Esophagus squamous epithelium (tissue), 5 donors: ENCODE measurements at regions not wholly inside any gene's neighbourhood (a gene's known extent, or its start where the extent isn't known, plus 50 kb on each side); places are given as distances from the start of the nearest gene placed in this dataset.

Experiments used
- DNase-seq: peaks from one replicate; lab custom pipeline; 2025; lab: John Stamatoyannopoulos, UW
- H3K27ac ChIP-seq, 4 donors: fragments of 200-600 bp; sonication (generic); one replicate each; pipeline ENCODE4 v1.5.1; 2016 to 2019; ENCODE audit warnings: mild to moderate bottlenecking in 1 of 4
- H3K27me3 ChIP-seq, 4 donors: fragments of 200-600 bp; sonication (generic); 1 replicate in 3 of 4; 2 replicates in 1 of 4; pipeline versions ENCODE4 v1.5.1 to v1.6.0; 2017 to 2021; ENCODE audit warnings: antibody characterized with exemption in 1 of 4
- H3K36me3 ChIP-seq, 3 donors: fragments of 200-600 bp; sonication (generic); one replicate each; pipeline ENCODE4 v1.5.1; 2016 to 2019
- H3K4me1 ChIP-seq, 3 donors: fragments of 200-600 bp; sonication (generic); one replicate each; pipeline ENCODE4 v1.5.1; 2017 to 2019
- H3K4me3 ChIP-seq, 4 donors: fragments of 200-600 bp; sonication (generic); 1 replicate in 3 of 4; 2 replicates in 1 of 4; pipeline ENCODE4 v1.5.1; 2016 to 2019; ENCODE audit warnings: mild to moderate bottlenecking in 2 of 4, moderate library complexity in 1 of 4
- H3K9me3 ChIP-seq, 3 donors: fragments of 200-600 bp; sonication (generic); one replicate each; pipeline ENCODE4 v1.5.1; 2016 to 2019
- POLR2A ChIP-seq, 4 donors: fragments of 450-650 bp; IDR thresholded peaks; one replicate each; pipeline ENCODE4 v1.6.1; 2017; ENCODE audit warnings: antibody characterized with exemption in 4 of 4, mild to moderate bottlenecking in 4 of 4, moderate library complexity in 3 of 4
- WGBS, 2 donors: methylation state at CpG; one replicate each; pipeline ENCODE4 v1.1.5; 2018; 5-methylcytosine and 5-hydroxymethylcytosine counted together
- intact Hi-C: fragments of 100-400 bp; cut with DNase I; formaldehyde crosslinking; loops from one replicate; pipeline ENCODE4 v1.15.0; 2022
- TF ChIP-seq, protein P1 (sequence below), 6 experiments: fragments of 450-650 bp in 4 of 6; fragments of 200-600 bp in 2 of 6; sonication (generic) in 2 of 6; IDR thresholded peaks; one replicate each; pipeline ENCODE4 v1.5.1; 2016 to 2019; ENCODE audit warnings: antibody characterized with exemption in 6 of 6, mild to moderate bottlenecking in 4 of 6, moderate library complexity in 4 of 6
- donor health status: DM: yes; HTN: yes; CAD: no.

DNA sequence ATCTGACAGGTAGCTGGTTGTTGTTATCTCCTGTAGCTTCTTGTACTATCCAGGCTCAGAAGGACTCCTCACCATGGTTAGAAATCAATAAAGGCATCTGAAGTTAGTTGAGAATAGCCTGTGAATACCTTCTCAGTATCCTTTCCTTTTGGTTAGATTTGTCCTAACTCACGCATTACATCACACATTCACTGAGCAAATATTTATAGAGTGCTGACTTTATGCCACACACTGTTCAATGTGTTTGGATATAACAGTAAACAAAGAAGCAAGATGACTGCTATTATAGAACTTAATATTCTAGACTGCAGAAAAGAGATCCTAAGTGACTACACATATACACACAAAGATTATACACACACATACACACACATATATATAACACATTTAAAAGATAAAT lies 889.9 kb upstream of the CHAC2 start:
- Histone ChIP-seq H3K27me3 (no peaks in the 10 kb centered on the region), H3K4me3 (no peak overlapping the region), H3K9me3 (no peaks in the 10 kb centered on the region), H3K27ac (no peak overlapping the region), H3K36me3 (no peaks in the 10 kb centered on the region), H3K4me1 (no peaks in the 10 kb centered on the region)
- no peak for TF ChIP-seq POLR2A (IDR thresholded peaks at IDR 0.05)
- TF ChIP-seq, protein P1, sequence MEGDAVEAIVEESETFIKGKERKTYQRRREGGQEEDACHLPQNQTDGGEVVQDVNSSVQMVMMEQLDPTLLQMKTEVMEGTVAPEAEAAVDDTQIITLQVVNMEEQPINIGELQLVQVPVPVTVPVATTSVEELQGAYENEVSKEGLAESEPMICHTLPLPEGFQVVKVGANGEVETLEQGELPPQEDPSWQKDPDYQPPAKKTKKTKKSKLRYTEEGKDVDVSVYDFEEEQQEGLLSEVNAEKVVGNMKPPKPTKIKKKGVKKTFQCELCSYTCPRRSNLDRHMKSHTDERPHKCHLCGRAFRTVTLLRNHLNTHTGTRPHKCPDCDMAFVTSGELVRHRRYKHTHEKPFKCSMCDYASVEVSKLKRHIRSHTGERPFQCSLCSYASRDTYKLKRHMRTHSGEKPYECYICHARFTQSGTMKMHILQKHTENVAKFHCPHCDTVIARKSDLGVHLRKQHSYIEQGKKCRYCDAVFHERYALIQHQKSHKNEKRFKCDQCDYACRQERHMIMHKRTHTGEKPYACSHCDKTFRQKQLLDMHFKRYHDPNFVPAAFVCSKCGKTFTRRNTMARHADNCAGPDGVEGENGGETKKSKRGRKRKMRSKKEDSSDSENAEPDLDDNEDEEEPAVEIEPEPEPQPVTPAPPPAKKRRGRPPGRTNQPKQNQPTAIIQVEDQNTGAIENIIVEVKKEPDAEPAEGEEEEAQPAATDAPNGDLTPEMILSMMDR (IDR thresholded peaks at IDR 0.05), result no peak
- DNase-seq, result no peak
- intact Hi-C loops, result no loop called here
- WGBS, 2 donors, result 31 to 38% methylated on average over 1 of the region's 1 CpG

DNA sequence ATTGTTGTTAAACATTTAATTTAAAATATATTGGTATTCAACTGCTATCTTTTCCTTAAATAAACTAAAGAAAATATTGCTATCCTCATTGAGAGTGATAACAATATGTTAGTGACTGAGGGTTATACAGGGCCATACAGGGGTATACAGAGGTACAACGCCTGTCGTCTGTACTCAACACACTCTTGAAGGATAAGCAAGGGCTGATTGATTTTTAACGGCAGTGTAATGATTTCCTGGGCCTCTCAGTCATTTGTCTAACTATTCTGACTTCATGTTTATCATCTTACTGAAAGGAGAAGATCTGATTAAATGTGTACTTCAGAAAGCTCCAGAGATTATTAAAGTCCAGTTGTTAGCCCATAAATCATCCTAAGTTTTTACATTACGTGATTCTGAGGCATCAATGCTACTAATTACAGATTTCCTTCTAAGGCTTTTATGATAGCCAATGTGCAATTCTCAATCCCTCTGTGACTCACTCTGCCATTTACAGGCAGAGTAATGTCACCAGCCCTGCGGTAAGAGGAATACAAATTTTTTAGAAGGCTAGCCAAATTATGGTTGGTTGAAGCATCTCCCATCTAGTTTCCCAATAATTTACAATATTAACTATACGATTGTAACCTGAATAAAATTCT lies 893.0 kb upstream of the CHAC2 start:
- Histone ChIP-seq H3K4me1 (no peaks in the 10 kb centered on the region), H3K27ac (no peak overlapping the region), H3K9me3 (no peaks in the 10 kb centered on the region), H3K36me3 (no peaks in the 10 kb centered on the region), H3K27me3 (no peaks in the 10 kb centered on the region), H3K4me3 (no peak overlapping the region)
- TF ChIP-seq POLR2A (IDR thresholded peaks at IDR 0.05), result no peak
- DNase-seq, result no peak
- WGBS, 2 donors, result 58 to 61% methylated on average over 6 of the region's 6 CpGs
- intact Hi-C loops, result no loop called here

DNA sequence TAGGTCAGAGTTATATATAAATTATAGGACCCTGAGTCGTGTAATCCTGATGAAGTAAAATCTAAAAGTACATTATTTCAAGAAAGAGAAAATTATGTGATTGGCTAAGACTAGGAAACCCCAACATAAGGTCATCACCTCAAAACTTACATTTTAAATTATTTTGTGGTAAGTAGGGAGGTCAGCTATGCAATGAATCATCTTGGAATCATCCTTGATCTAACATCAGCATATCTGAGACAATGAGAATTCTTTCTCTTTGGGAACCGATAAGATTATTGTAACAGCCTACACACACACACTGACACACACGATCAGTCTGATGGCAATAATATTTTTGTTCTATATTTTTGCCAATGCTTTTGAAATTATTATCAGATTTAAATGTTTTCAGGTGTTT lies 904.8 kb upstream of the CHAC2 start:
- intact Hi-C loops, result no loop called here
- H3K27me3 ChIP-seq, result no peaks in the 10 kb centered on the region
- 76 to 78% methylated on average over 3 of the region's 3 CpGs for WGBS, 2 donors
- TF ChIP-seq POLR2A (IDR thresholded peaks at IDR 0.05), result no peak
- TF ChIP-seq, protein P1 (IDR thresholded peaks at IDR 0.05), result no peak
- DNase-seq, result no peak
- H3K27ac ChIP-seq, result no peak overlapping the region
- H3K4me3 ChIP-seq, result no peak overlapping the region
- H3K4me1 ChIP-seq, result no peaks in the 10 kb centered on the region
- no peaks in the 10 kb centered on the region for H3K36me3 ChIP-seq
- H3K9me3 ChIP-seq, result no peaks in the 10 kb centered on the region

DNA sequence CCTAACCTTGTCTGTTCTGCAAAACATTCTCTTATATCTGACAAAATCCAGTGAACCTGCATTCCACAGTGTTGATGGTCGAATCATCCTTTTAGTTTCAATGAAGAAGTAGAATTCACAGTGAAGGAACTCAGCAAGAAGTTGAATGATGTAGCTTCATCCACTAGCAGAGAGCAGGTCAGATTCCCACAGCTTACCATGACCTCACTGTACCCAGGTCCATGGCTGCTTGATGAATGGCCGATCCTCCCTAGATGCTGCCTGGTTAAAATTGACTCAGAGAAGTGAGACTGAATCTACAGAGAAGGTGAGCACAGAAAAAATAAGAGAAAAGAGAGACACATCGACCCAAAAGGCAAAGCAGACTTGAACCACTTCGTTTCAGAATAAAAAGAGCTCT lies 906.0 kb upstream of the CHAC2 start:
- WGBS, 2 donors, result 49 to 51% methylated on average over 4 of the region's 4 CpGs
- no peaks in the 10 kb centered on the region for H3K9me3 ChIP-seq
- no peak overlapping the region for H3K4me3 ChIP-seq
- intact Hi-C loops, result no loop called here
- H3K27me3 ChIP-seq, result no peaks in the 10 kb centered on the region
- H3K36me3 ChIP-seq, result no peaks in the 10 kb centered on the region
- H3K4me1 ChIP-seq, result no peaks in the 10 kb centered on the region
- no peak for TF ChIP-seq POLR2A (IDR thresholded peaks at IDR 0.05)
- TF ChIP-seq, protein P1 (IDR thresholded peaks at IDR 0.05), result no peak
- no peak for DNase-seq
- no peak overlapping the region for H3K27ac ChIP-seq

DNA sequence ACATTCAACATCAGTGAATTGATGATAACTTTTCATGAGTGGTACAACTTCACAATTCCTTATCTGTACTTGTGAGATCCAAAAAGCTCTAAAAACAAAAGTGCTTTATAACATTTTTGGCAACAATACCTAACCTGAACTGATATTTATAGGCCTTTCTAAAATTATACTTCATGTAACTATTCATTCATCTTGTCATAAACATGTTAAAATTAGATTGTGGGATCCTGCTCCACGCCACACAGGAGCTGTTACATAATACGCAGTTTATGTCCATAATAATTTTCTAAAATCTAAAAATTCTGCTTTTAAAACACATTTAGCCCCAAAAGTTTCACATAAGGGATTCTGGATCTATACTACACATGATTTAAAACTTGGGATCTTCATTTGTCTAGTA lies 908.5 kb upstream of the CHAC2 start:
- no peak for DNase-seq
- intact Hi-C loops, result no loop called here
- H3K4me1 ChIP-seq, result no peaks in the 10 kb centered on the region
- H3K27me3 ChIP-seq, result no peaks in the 10 kb centered on the region
- WGBS, 2 donors, result 48 to 58% methylated on average over 2 of the region's 2 CpGs
- no peak overlapping the region for H3K4me3 ChIP-seq
- no peaks in the 10 kb centered on the region for H3K36me3 ChIP-seq
- TF ChIP-seq POLR2A (IDR thresholded peaks at IDR 0.05), result no peak
- TF ChIP-seq, protein P1 (IDR thresholded peaks at IDR 0.05), result no peak
- no peak overlapping the region for H3K27ac ChIP-seq
- H3K9me3 ChIP-seq, result no peaks in the 10 kb centered on the region

DNA sequence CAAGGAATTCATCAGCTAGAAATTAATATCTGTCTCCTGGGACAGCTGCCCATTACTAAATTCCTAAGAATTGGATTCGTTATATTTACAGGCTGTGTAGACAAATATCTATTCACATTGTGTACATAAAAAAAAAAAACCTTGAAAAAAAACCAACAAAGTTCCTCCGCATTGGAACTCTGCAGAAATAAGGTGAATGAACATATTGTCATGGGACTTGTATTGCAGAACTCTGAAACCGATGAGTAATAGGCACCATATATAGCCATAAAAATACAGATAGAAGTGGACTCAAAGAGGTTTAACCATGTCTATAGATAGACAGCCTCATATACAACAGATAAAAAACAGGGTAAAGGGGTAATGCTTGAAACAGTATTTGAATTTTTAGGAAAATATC lies 909.9 kb upstream of the CHAC2 start:
- Histone ChIP-seq H3K4me3 (no peak overlapping the region), H3K27me3 (no peaks in the 10 kb centered on the region), H3K9me3 (no peaks in the 10 kb centered on the region), H3K27ac (no peak overlapping the region), H3K36me3 (no peaks in the 10 kb centered on the region), H3K4me1 (no peaks in the 10 kb centered on the region)
- TF ChIP-seq POLR2A (IDR thresholded peaks at IDR 0.05), result no peak
- TF ChIP-seq, protein P1 (IDR thresholded peaks at IDR 0.05), result no peak
- intact Hi-C loops, result no loop called here
- WGBS, 2 donors, result 63 to 65% methylated on average over 3 of the region's 3 CpGs
- DNase-seq, result no peak
